Transverse colon (tissue), 4 donors: ENCODE measurements at regions not wholly inside any gene's neighbourhood (a gene's known extent, or its start where the extent isn't known, plus 50 kb on each side); places are given as distances from the start of the nearest gene placed in this dataset.

ENCODE experiments used
- DNase-seq: peaks from one replicate; pipeline ENCODE4 v3.0.0-alpha.2; 2019
- H3K27ac ChIP-seq, 4 donors: fragments of 200-600 bp; sonication (generic); 2 replicates each; pipeline ENCODE4 v1.5.1; 2016 to 2018; ENCODE audit warnings: inconsistent platforms in 4 of 4
- H3K27me3 ChIP-seq: fragments of 200-600 bp; sonication (generic); 2 replicates; pipeline ENCODE4 v1.5.1; 2017; ENCODE audit warnings: inconsistent platforms
- H3K36me3 ChIP-seq, 4 donors: fragments of 200-600 bp; sonication (generic); 2 replicates each; pipeline ENCODE4 v1.5.1; 2017 to 2019; ENCODE audit warnings: inconsistent platforms in 4 of 4
- H3K4me1 ChIP-seq, 4 donors: fragments of 200-600 bp; sonication (generic); 2 replicates each; pipeline ENCODE4 v1.5.1; 2017 to 2020; ENCODE audit warnings: inconsistent platforms in 4 of 4
- H3K4me3 ChIP-seq, 4 donors: fragments of 200-600 bp; sonication (generic); 1 replicate in 1 of 4; 2 replicates in 3 of 4; pipeline versions ENCODE4 v1.5.1 to v1.6.1; 2017 to 2019; ENCODE audit warnings: inconsistent platforms in 4 of 4
- H3K9me3 ChIP-seq, 2 donors: fragments of 200-600 bp; sonication (generic); 2 replicates each; pipeline ENCODE4 v1.5.1; 2017 to 2019; ENCODE audit warnings: inconsistent platforms in 2 of 2
- EP300 ChIP-seq: sonication (generic); formaldehyde crosslinking; IDR thresholded peaks from one replicate; pipeline ENCODE4 v1.6.1; 2017; ENCODE audit warnings: antibody characterized with exemption, low read depth
- POLR2A ChIP-seq: fragments of 450-650 bp; IDR thresholded peaks from one replicate; pipeline ENCODE4 v1.6.1; 2016; ENCODE audit warnings: antibody characterized with exemption, mild to moderate bottlenecking, moderate library complexity
- POLR2AphosphoS5 ChIP-seq, 3 donors: sonication (generic); formaldehyde crosslinking; IDR thresholded peaks; one replicate each; pipeline ENCODE4 v1.6.1; 2016; ENCODE audit warnings: antibody characterized with exemption in 3 of 3
- WGBS, 2 donors: methylation state at CpG; one replicate each; pipeline ENCODE4 v1.1.5; 2018; ENCODE audit warnings: low coverage in 1 of 2; 5-methylcytosine and 5-hydroxymethylcytosine counted together
- in situ Hi-C, 4 donors: fragments of 200-750 bp; cut with MboI; loops; one replicate each; pipeline versions ENCODE4 v1.15.0 to v1.15.1; 2017; ENCODE audit warnings: low sequenced_read_pairs in 3 of 4, low pct_ligation_motif_present in 1 of 4, low pct_unique_long_range_greater_than_20kb in 1 of 4
- intact Hi-C: fragments of 100-400 bp; cut with DNase I; formaldehyde crosslinking; loops from one replicate; pipeline ENCODE4 v1.15.1; 2023; ENCODE audit warnings: low total_unique reads
- TF ChIP-seq, protein P1 (sequence below), 5 experiments: fragments of 200-600 bp in 3 of 5; fragments of 450-650 bp in 2 of 5; sonication (generic) in 3 of 5; IDR thresholded peaks; 1 replicate in 2 of 5; 2 replicates in 3 of 5; pipeline ENCODE4 v1.5.1; 2016 to 2017; ENCODE audit warnings: antibody characterized with exemption in 5 of 5, inconsistent platforms in 3 of 5, mild to moderate bottlenecking in 2 of 5, moderate library complexity in 1 of 5

DNA sequence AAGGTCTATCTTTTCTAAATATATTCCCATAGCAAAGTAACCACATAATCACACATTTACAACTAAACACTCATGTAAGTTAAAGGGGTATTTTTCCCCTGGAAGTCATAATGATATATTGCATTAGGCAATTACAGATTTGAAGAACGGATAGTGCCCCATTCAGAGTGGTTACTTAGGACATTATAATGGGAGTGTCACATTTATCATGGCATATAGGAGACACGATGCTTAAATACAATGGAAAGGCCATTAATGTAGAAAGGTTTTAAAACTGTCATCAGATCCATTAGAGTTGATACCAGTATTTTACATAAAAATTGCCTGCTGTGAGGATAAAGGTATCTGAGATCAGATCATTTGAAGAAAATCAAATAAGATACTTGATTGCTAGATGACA, 582.0 kb upstream of the SEMA6D start:
- no peaks in the 10 kb centered on the region for H3K9me3 ChIP-seq
- H3K36me3 ChIP-seq = no peaks in the 10 kb centered on the region
- in situ Hi-C loops (no loop called here), intact Hi-C loops (no loop called here)
- no peak for TF ChIP-seq EP300
- TF ChIP-seq, protein P1, sequence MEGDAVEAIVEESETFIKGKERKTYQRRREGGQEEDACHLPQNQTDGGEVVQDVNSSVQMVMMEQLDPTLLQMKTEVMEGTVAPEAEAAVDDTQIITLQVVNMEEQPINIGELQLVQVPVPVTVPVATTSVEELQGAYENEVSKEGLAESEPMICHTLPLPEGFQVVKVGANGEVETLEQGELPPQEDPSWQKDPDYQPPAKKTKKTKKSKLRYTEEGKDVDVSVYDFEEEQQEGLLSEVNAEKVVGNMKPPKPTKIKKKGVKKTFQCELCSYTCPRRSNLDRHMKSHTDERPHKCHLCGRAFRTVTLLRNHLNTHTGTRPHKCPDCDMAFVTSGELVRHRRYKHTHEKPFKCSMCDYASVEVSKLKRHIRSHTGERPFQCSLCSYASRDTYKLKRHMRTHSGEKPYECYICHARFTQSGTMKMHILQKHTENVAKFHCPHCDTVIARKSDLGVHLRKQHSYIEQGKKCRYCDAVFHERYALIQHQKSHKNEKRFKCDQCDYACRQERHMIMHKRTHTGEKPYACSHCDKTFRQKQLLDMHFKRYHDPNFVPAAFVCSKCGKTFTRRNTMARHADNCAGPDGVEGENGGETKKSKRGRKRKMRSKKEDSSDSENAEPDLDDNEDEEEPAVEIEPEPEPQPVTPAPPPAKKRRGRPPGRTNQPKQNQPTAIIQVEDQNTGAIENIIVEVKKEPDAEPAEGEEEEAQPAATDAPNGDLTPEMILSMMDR (IDR thresholded peaks at IDR 0.05) = no peak
- no peak for TF ChIP-seq POLR2AphosphoS5 (IDR thresholded peaks at IDR 0.05)
- TF ChIP-seq POLR2A = no peak
- DNase-seq = no peak
- no peaks in the 10 kb centered on the region for H3K27me3 ChIP-seq
- H3K27ac ChIP-seq = no peak overlapping the region
- WGBS, 2 donors = 55 to 62% methylated on average over 2 of the region's 2 CpGs
- no peak overlapping the region for H3K4me3 ChIP-seq
- no peaks in the 10 kb centered on the region for H3K4me1 ChIP-seq

DNA sequence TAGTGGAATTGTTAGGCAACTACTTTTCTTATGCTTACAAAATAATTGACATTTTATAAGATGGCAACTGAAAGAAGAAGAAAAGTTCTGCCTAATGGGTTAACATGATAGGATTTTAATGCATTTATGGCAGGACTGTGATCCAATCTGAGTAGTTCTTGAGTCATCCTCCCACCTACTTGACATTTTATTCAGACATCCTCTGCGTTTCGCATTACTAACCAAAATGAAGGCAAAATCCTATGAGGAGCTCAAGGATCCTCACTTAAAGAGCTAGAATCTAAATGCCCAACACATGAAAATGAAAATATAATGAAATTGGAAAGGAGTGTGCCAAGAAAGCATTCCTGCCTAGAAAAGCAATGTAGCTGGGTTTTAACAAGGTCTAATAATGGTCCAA, 581.1 kb upstream of the SEMA6D start:
- Histone ChIP-seq H3K27ac (no peak overlapping the region), H3K4me3 (no peak overlapping the region), H3K36me3 (no peaks in the 10 kb centered on the region), H3K4me1 (no peaks in the 10 kb centered on the region), H3K27me3 (no peaks in the 10 kb centered on the region), H3K9me3 (no peaks in the 10 kb centered on the region)
- TF ChIP-seq POLR2AphosphoS5 (IDR thresholded peaks at IDR 0.05) (no peak), POLR2A (no peak), EP300 (no peak)
- TF ChIP-seq, protein P1 (IDR thresholded peaks at IDR 0.05) = no peak
- intact Hi-C loops (no loop called here), in situ Hi-C loops (no loop called here)
- WGBS, 2 donors = 81 to 90% methylated on average over 2 of the region's 2 CpGs
- no peak for DNase-seq

DNA sequence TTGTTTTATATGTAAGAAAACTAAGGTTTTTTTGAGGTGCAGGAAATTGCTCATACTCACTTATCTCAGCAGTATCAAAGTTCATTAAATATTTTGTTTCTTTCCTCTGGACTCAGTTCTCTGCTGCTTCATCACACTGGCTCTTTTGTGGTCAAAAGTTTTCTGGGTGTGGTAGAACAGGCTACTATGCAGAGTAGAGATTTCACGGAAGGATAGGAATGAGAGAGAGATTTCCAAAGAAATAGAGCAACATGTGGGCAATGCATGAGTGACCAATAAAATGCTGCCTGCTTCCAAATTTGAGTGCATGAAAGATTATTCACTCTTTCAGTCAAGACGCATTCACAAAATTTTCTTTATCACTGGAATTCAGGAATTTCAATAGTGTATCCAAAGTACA, 577.3 kb upstream of the SEMA6D start:
- no peak overlapping the region for H3K27ac ChIP-seq
- no peak for TF ChIP-seq POLR2AphosphoS5 (IDR thresholded peaks at IDR 0.05)
- in situ Hi-C loops = no loop called here
- no peaks in the 10 kb centered on the region for H3K36me3 ChIP-seq
- intact Hi-C loops = no loop called here
- no peaks in the 10 kb centered on the region for H3K4me1 ChIP-seq
- 27 to 68% methylated on average over 2 of the region's 2 CpGs for WGBS, 2 donors
- H3K27me3 ChIP-seq = no peaks in the 10 kb centered on the region
- DNase-seq = no peak
- H3K9me3 ChIP-seq = no peaks in the 10 kb centered on the region
- H3K4me3 ChIP-seq = no peak overlapping the region

DNA sequence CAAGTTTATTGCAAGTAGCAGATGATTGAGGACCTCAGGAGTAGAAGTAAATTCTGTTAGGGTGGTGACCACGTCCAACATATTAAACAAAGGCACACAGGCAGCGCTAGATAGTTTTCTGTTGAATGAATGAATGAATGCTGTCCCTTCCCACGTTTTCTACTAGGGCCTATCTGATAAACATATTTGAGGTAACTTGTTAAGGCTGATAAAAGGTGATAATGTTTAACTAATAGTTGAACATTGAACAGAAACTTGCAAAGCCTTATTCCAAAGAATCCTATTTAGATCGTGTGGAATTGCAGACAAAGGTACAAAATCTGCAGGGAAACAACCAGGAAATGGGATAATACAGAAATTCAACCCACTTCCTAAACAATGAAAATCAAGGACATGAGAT, 559.5 kb upstream of the SEMA6D start:
- H3K27me3 ChIP-seq = no peaks in the 10 kb centered on the region
- no peak for TF ChIP-seq EP300
- no peak for TF ChIP-seq POLR2AphosphoS5 (IDR thresholded peaks at IDR 0.05)
- TF ChIP-seq, protein P1 (IDR thresholded peaks at IDR 0.05) = no peak
- TF ChIP-seq POLR2A = no peak
- no peaks in the 10 kb centered on the region for H3K4me1 ChIP-seq
- in situ Hi-C loops (no loop called here), intact Hi-C loops (no loop called here)
- H3K9me3 ChIP-seq = no peaks in the 10 kb centered on the region
- 56 to 58% methylated on average over 4 of the region's 4 CpGs for whole genome bisulfite sequencing, 2 donors
- no peak for DNase-seq
- H3K36me3 ChIP-seq = no peaks in the 10 kb centered on the region
- no peak overlapping the region for H3K27ac ChIP-seq
- H3K4me3 ChIP-seq = no peak overlapping the region

DNA sequence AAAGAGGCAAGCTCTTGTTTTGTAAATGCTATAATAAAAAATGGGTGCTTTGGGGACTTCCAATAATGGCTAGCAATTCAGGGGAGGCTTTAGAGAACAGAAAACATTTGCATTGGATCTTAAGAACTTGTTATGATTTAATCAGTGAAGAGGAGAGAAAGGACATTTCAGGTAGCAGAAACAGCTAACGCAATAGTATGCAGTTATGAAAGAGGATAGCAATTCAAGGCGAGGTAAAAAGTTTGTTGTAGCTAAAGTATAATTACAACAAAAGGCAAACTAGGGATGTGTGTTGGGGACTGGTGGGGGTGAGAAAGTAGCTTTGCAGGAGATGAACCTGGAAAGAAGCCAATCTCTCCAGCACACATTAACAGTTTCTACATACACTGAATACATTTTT, 558.7 kb upstream of the SEMA6D start:
- intact Hi-C loops = no loop called here
- no peak overlapping the region for H3K27ac ChIP-seq
- TF ChIP-seq POLR2A (no peak), POLR2AphosphoS5 (IDR thresholded peaks at IDR 0.05) (no peak)
- TF ChIP-seq, protein P1 (IDR thresholded peaks at IDR 0.05) = no peak
- WGBS, 2 donors = 76 to 78% methylated on average over 2 of the region's 2 CpGs
- H3K4me3 ChIP-seq = no peak overlapping the region
- no peaks in the 10 kb centered on the region for H3K9me3 ChIP-seq
- no peaks in the 10 kb centered on the region for H3K4me1 ChIP-seq
- in situ Hi-C loops = no loop called here
- H3K36me3 ChIP-seq = no peaks in the 10 kb centered on the region
- DNase-seq = no peak
- no peaks in the 10 kb centered on the region for H3K27me3 ChIP-seq
